Glutamatergic neuron (in vitro differentiated cells): ENCODE measurements at regions not wholly inside any gene's neighbourhood (a gene's known extent, or its start where the extent isn't known, plus 50 kb on each side); places are given as distances from the start of the nearest gene placed in this dataset.

Experiments used
- DNase-seq: peaks from one replicate; pipeline ENCODE4 v3.0.0; 2022
- H3K27ac Mint-ChIP-seq: one replicate; pipeline ENCODE4 v1.8.0; 2020; ENCODE audit warnings: mild to moderate bottlenecking, mixed read lengths, inconsistent platforms; ENCODE audit not compliant: unreplicated experiment
- H3K27me3 Mint-ChIP-seq: one replicate; pipeline ENCODE4 v1.8.0; 2020; ENCODE audit warnings: mild to moderate bottlenecking, moderate library complexity, mixed read lengths, inconsistent platforms; ENCODE audit not compliant: unreplicated experiment
- H3K36me3 Mint-ChIP-seq: one replicate; pipeline ENCODE4 v1.8.0; 2020; ENCODE audit warnings: mild to moderate bottlenecking, mixed read lengths, inconsistent platforms; ENCODE audit not compliant: unreplicated experiment
- H3K4me1 Mint-ChIP-seq: one replicate; pipeline ENCODE4 v1.8.0; 2020; ENCODE audit warnings: mild to moderate bottlenecking, low read depth, mixed read lengths, inconsistent platforms; ENCODE audit not compliant: unreplicated experiment
- H3K4me3 Mint-ChIP-seq: one replicate; pipeline ENCODE4 v1.8.0; 2020; ENCODE audit warnings: mild to moderate bottlenecking, mixed read lengths, inconsistent platforms; ENCODE audit not compliant: unreplicated experiment
- H3K9me3 Mint-ChIP-seq: one replicate; pipeline ENCODE4 v1.8.0; 2020; ENCODE audit warnings: mild to moderate bottlenecking, moderate library complexity, mixed read lengths, inconsistent platforms; ENCODE audit not compliant: unreplicated experiment
- TF ChIP-seq, protein P1 (sequence below): fragments of 200-600 bp; sonication (generic); IDR thresholded peaks from one replicate; pipeline ENCODE4 v1.5.0; 2021; ENCODE audit not compliant: partially characterized antibody, unreplicated experiment

DNA sequence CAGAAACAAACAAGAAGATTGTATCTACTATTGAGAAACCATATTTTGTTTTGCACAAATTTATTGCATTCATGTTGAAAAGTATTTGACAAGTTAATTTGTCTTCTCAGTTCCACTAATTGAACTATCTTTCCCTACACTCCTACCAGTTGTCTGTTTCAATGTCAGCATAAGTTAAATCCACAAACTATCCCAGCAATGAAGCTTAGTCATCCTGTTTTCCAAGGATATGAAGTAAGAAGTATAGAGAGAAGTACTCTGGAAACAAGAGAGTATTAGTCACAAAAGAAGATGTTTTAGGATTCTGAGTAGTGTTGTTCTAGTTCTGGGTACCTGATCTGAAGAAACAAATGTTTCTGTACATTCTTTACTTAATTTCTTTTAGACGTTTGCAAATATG lies 261.6 kb upstream of the ZNF804A start:
- no peak for DNase-seq
- H3K4me1 Mint-ChIP-seq = no peaks in the 10 kb centered on the region
- H3K36me3 Mint-ChIP-seq = no peaks in the 10 kb centered on the region
- no peak overlapping the region for H3K27ac Mint-ChIP-seq
- TF ChIP-seq, protein P1, sequence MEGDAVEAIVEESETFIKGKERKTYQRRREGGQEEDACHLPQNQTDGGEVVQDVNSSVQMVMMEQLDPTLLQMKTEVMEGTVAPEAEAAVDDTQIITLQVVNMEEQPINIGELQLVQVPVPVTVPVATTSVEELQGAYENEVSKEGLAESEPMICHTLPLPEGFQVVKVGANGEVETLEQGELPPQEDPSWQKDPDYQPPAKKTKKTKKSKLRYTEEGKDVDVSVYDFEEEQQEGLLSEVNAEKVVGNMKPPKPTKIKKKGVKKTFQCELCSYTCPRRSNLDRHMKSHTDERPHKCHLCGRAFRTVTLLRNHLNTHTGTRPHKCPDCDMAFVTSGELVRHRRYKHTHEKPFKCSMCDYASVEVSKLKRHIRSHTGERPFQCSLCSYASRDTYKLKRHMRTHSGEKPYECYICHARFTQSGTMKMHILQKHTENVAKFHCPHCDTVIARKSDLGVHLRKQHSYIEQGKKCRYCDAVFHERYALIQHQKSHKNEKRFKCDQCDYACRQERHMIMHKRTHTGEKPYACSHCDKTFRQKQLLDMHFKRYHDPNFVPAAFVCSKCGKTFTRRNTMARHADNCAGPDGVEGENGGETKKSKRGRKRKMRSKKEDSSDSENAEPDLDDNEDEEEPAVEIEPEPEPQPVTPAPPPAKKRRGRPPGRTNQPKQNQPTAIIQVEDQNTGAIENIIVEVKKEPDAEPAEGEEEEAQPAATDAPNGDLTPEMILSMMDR = no peak
- H3K9me3 Mint-ChIP-seq = no peaks in the 10 kb centered on the region
- H3K27me3 Mint-ChIP-seq = no peaks in the 10 kb centered on the region
- H3K4me3 Mint-ChIP-seq = no peak overlapping the region

GRCh38 chr2:184338771-184339170 lies 259.6 kb upstream of the ZNF804A start:
- Mint-ChIP-seq H3K9me3 (no peaks in the 10 kb centered on the region), H3K4me3 (no peak overlapping the region), H3K36me3 (no peaks in the 10 kb centered on the region), H3K27me3 (no peaks in the 10 kb centered on the region), H3K4me1 (no peaks in the 10 kb centered on the region), H3K27ac (no peak overlapping the region)
- DNase-seq = no peak
- TF ChIP-seq, protein P1 = no peak

DNA sequence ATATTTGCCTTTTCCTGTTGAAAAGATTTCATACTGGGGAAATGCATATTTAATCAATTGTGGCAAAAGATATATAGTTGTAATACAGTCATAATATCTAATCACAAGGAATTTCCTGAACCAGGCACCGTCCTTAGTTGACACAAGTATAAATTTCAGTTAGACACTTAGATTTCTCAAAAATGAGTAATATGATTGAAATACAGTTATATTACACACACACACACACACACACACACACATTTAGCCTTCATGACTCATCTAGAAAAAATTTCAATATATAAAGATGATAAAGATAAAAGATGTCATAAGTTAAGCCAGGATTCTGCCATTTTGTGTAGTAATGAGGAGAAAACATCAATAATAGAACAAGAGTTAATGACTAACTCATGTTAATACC lies 258.4 kb upstream of the ZNF804A start:
- Mint-ChIP-seq H3K27ac (no peak overlapping the region), H3K4me1 (no peaks in the 10 kb centered on the region), H3K9me3 (no peaks in the 10 kb centered on the region), H3K36me3 (no peaks in the 10 kb centered on the region), H3K4me3 (no peak overlapping the region), H3K27me3 (no peaks in the 10 kb centered on the region)
- no peak for DNase-seq
- TF ChIP-seq, protein P1 = no peak

DNA sequence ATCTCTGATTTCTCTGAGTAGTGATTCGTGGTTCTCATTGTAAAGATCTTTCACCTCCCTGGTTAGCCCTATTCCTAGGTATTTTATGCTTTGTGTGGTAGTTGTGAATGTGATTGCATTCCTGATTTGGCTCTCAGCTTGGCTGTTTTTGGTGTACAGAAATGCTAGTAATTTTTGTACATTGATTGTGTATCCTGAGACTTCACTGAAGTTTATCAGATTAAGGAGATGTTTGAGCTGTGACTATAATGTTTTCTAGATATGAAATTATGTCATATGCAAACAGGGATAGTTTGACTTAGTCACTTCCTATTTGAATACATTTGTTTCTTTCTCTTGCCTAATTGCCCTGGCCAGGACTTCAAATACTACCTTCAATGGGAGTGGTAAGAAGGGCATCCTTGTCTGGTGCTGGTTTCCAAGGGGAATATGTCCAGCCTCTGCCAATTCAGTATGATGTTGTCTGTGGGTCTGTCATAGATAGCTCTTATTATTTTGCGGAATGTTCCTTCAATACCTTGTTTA lies 251.9 kb upstream of the ZNF804A start:
- DNase-seq = no peak
- H3K9me3 Mint-ChIP-seq = no peaks in the 10 kb centered on the region
- no peak overlapping the region for H3K4me3 Mint-ChIP-seq
- peaks cover 7% of the 10 kb centered on the region for H3K36me3 Mint-ChIP-seq
- H3K27me3 Mint-ChIP-seq = no peaks in the 10 kb centered on the region
- no peak overlapping the region for H3K27ac Mint-ChIP-seq
- H3K4me1 Mint-ChIP-seq = no peaks in the 10 kb centered on the region
- TF ChIP-seq, protein P1 = no peak

GRCh38 chr2:184351126-184351525 lies 247.2 kb upstream of the ZNF804A start:
- no peak for DNase-seq
- TF ChIP-seq, protein P1 = no peak
- Mint-ChIP-seq H3K4me3 (no peak overlapping the region), H3K36me3 (peaks cover 7% of the 10 kb centered on the region), H3K9me3 (no peaks in the 10 kb centered on the region), H3K4me1 (no peaks in the 10 kb centered on the region), H3K27ac (no peak overlapping the region), H3K27me3 (no peaks in the 10 kb centered on the region)
